ENCODE measurements at regions not wholly inside any gene's neighbourhood (a gene's known extent, or its start where the extent isn't known, plus 50 kb on each side); places are given as distances from the start of the nearest gene placed in this dataset.
"Not testable (repeated sequence)": the region's sequence is repeated elsewhere in the genome, so short reads cannot be mapped to it uniquely, and the experiment has no call there.

DNA sequence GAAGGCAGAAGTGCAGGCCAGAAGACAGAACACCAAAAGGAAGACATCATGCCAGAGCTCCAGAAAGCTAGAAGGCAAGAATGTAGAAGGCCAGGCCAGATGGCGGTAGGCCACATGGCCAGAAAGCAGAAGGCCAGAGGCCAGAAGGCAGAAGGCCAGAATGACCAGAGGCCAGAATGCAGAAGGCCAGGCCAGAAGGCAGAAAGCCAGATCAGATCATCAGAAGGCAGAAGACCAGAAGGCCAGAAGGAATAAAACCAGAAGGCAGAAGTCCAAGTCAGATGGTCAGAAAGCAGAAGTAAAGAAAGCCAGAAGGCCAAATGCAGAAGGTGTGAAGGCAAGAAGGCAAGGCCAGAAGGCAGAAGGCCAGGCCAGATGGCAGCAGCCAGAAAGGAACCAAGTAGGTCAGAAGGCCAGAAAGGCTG, 185.0 kb downstream of the TUBA3C start:
- Mint-ChIP-seq H3K9me3 (peaks cover 29% of the 10 kb centered on the region), H3K36me3 (ENCODE audit: low read depth) (no peaks in the 10 kb centered on the region), H3K27me3 (ENCODE audit: insufficient read depth) (no peaks in the 10 kb centered on the region), H3K4me3 (no peak overlapping the region), H3K27ac (no peak overlapping the region), H3K4me1 (ENCODE audit: low read depth) (no peaks in the 10 kb centered on the region)
- intact Hi-C loops (cut with micrococcal nuclease): no loop called here
- DNase-seq (ENCODE audit: low spot score): no peak

DNA sequence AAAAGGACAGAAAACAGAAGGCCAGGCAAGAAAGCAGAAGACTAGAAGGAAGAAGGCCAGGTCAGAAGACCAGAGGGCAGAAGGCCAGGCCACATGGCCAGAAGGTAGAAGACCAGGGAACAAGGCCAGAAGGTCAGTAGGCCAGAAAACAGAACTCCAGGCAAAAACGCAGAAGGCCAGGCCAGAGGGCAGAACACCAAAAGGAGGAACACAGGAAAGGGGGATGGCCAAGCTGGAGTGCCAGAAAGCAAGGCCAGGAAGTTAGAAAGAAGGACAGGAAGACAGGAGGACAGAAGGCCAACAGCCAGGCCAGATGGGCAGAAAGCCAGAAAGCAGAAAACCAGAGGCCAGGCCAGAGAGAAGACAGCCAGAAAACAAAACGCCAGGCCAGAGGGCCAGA, 185.4 kb downstream of the TUBA3C start:
- no peak overlapping the region for H3K27ac Mint-ChIP-seq
- no peaks in the 10 kb centered on the region for H3K4me1 Mint-ChIP-seq (ENCODE audit: low read depth)
- no peaks in the 10 kb centered on the region for H3K36me3 Mint-ChIP-seq (ENCODE audit: low read depth)
- H3K27me3 Mint-ChIP-seq (ENCODE audit: insufficient read depth): no peaks in the 10 kb centered on the region
- intact Hi-C loops (cut with micrococcal nuclease): no loop called here
- DNase-seq (ENCODE audit: low spot score): no peak
- peaks cover 34% of the 10 kb centered on the region for H3K9me3 Mint-ChIP-seq
- H3K4me3 Mint-ChIP-seq: no peak overlapping the region

DNA sequence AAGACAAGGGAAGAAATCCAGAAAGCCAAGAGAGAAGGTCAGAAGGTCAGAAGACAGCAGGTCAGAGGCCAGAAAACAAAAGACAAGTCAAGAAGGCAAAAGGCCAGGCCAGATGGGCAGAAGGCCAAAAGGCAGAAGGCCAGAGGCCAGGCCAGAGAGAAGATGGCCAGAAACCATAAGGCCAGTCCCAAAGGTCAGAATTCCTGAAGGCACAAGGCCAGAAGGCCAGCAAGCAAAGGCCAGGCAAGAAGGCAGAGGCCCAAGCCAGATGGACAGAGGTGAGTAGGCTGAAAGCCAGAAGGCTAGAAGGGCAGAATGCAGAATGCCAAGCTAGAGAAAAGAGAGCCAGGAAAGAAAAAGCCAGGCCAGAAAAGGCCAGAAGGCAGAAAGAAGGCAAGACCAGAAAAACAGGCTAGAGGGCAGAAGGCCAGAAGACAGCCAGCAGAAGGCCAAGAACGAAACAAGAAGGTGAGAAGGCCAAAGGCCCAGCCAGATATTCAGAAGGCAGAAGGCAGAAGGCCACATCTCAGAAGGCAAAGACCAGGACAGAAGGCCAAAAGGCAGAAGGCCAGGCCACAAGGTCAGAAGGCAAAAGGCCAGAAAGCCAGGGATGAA, 186.3 kb downstream of the TUBA3C start:
- H3K27ac Mint-ChIP-seq: no peak overlapping the region
- intact Hi-C loops (cut with micrococcal nuclease): no loop called here
- no peaks in the 10 kb centered on the region for H3K36me3 Mint-ChIP-seq (ENCODE audit: low read depth)
- H3K4me3 Mint-ChIP-seq: no peak overlapping the region
- H3K27me3 Mint-ChIP-seq (ENCODE audit: insufficient read depth): no peaks in the 10 kb centered on the region
- H3K9me3 Mint-ChIP-seq: peaks cover 34% of the 10 kb centered on the region
- no peaks in the 10 kb centered on the region for H3K4me1 Mint-ChIP-seq (ENCODE audit: low read depth)
- DNase-seq (ENCODE audit: low spot score): no peak

DNA sequence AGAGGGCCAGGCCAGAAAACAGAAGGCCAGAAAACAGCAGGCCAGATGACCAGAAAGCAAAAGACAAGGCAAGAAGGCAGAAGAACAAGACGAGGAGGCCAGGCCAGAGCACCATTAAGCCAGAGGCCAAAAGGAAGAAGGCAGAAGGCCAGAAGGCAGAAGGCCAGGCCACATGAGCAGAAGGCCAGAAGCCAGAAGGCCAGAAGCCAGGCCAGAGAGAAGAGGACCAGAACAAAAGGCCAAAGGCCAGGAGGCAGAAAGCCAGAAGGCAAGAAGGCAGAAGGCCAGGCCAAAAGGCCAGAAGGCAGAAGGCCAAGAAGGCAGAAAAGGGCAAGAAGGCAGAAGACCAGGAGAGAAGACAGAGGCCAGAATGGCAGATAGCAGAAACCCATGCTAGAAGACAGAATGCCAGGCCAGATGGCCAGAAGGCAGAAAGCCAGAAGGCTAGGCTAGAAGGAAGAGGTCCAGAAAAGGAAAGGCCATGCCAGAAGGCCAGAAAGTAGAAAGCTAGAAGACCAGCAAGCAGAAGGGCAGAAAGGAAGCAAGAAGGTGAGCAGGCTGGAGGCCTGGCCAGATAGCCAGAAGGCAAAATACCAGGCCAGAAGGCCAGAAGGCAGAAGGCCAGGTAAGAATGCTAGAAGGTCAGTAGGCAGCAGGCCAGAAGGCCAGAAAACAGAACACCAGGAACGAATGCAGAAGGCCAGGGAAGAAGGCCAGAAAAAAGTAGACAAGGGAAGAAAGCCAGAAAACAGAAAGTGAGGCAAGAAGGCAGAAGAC, 187.6 kb downstream of the TUBA3C start:
- Mint-ChIP-seq H3K27me3 (ENCODE audit: insufficient read depth) (no peaks in the 10 kb centered on the region), H3K4me3 (no peak overlapping the region), H3K36me3 (ENCODE audit: low read depth) (no peaks in the 10 kb centered on the region), H3K9me3 (peaks cover 40% of the 10 kb centered on the region), H3K4me1 (ENCODE audit: low read depth) (no peaks in the 10 kb centered on the region), H3K27ac (no peak overlapping the region)
- intact Hi-C loops (cut with micrococcal nuclease): no loop called here
- DNase-seq (ENCODE audit: low spot score): no peak

DNA sequence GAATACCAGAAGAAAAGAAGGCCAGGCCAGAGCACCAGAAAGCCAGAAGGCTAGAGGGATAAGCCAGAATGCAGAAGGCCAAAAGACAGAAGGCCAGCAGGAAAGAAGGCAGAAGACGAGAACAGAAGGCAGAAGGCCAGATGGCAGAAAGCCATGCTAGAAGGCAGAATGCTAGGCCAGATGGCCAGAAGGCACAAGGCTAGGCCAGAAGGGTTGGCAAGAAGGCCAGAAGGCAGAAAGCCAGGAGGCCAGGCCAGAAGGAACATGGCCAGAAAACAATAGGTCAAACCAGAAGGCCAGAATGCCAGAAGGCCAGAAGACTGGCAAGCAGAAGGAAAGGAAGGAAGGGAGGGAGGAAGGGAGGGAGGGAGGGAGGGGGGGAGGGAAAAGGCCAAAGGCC, 188.8 kb downstream of the TUBA3C start:
- Mint-ChIP-seq H3K9me3 (peaks cover 40% of the 10 kb centered on the region), H3K4me1 (ENCODE audit: low read depth) (no peaks in the 10 kb centered on the region), H3K36me3 (ENCODE audit: low read depth) (no peaks in the 10 kb centered on the region), H3K27ac (no peak overlapping the region), H3K4me3 (no peak overlapping the region), H3K27me3 (ENCODE audit: insufficient read depth) (no peaks in the 10 kb centered on the region)
- intact Hi-C loops (cut with micrococcal nuclease): no loop called here
- no peak for DNase-seq (ENCODE audit: low spot score)

DNA sequence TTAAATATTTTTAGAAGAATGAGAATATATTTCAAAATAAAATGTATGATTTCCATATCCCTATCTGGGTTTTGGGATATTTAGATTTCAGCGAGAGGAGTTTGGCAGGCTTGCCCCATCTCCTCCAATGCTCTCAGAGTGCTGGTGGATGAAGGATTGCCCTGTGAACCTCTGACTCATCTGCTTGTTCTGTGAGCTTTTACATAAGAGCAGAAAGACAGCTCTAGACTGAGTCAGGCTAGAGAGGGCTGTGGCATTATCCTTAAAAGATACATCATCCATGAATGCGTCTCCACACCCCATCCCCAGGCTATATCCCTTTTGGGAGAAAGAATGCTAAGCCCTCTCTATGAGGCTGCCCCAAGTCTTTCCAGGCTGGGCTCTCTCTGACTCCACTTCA, 190.6 kb downstream of the TUBA3C start:
- H3K27ac Mint-ChIP-seq: no peak overlapping the region
- DNase-seq (ENCODE audit: low spot score): no peak
- peaks cover 43% of the 10 kb centered on the region for H3K9me3 Mint-ChIP-seq
- intact Hi-C loops (cut with micrococcal nuclease): no loop called here
- no peak overlapping the region for H3K4me3 Mint-ChIP-seq
- H3K27me3 Mint-ChIP-seq (ENCODE audit: insufficient read depth): no peaks in the 10 kb centered on the region
- H3K4me1 Mint-ChIP-seq (ENCODE audit: low read depth): no peaks in the 10 kb centered on the region
- H3K36me3 Mint-ChIP-seq (ENCODE audit: low read depth): no peaks in the 10 kb centered on the region

DNA sequence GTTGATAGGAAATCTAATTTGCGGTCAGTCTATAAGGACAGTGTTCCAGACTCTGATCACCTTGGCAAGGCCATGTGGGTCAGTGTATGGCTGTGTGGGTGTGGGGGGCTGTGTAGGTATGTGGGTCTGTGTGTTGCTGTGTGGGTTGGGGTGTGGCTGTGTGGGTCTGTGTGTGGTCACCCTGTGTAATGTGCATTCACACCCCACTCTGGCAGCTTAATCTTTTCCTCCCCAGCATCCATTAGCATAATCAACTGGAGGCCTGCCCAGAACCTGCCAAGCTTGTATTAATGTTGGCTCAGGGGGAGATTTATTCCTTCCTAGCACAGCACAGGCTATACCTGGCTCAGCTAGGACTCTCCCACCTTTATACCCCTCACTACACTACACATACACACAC, 203.2 kb downstream of the TUBA3C start:
- H3K36me3 Mint-ChIP-seq (ENCODE audit: low read depth): no peaks in the 10 kb centered on the region
- H3K4me1 Mint-ChIP-seq (ENCODE audit: low read depth): no peaks in the 10 kb centered on the region
- H3K4me3 Mint-ChIP-seq: no peak overlapping the region
- H3K27ac Mint-ChIP-seq: no peak overlapping the region
- H3K9me3 Mint-ChIP-seq: peaks cover 16% of the 10 kb centered on the region
- intact Hi-C loops (cut with micrococcal nuclease): no loop called here
- no peaks in the 10 kb centered on the region for H3K27me3 Mint-ChIP-seq (ENCODE audit: insufficient read depth)
- DNase-seq (ENCODE audit: low spot score): no peak

DNA sequence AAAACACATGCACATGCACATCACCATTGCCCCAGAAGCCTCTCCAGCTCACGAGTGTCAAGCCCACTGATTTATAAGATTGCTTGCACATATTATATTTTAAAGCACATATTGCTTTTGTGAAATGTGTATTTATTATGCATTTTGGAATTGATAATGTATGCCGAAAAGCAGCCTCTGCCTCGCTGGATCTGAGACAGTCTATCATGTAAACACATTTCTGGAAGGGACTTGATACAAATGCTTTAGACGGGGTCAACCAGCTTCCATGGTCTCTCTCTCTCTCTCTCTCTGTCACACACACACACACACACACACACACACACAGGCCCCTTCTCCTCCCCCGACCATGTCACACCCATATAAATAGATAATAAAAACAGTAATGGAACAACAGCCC, 203.8 kb downstream of the TUBA3C start:
- no peaks in the 10 kb centered on the region for H3K4me1 Mint-ChIP-seq (ENCODE audit: low read depth)
- no peak for DNase-seq (ENCODE audit: low spot score)
- no peak overlapping the region for H3K27ac Mint-ChIP-seq
- H3K36me3 Mint-ChIP-seq (ENCODE audit: low read depth): no peaks in the 10 kb centered on the region
- intact Hi-C loops (cut with micrococcal nuclease): no loop called here
- H3K27me3 Mint-ChIP-seq (ENCODE audit: insufficient read depth): no peaks in the 10 kb centered on the region
- peaks cover 17% of the 10 kb centered on the region for H3K9me3 Mint-ChIP-seq
- H3K4me3 Mint-ChIP-seq: no peak overlapping the region

DNA sequence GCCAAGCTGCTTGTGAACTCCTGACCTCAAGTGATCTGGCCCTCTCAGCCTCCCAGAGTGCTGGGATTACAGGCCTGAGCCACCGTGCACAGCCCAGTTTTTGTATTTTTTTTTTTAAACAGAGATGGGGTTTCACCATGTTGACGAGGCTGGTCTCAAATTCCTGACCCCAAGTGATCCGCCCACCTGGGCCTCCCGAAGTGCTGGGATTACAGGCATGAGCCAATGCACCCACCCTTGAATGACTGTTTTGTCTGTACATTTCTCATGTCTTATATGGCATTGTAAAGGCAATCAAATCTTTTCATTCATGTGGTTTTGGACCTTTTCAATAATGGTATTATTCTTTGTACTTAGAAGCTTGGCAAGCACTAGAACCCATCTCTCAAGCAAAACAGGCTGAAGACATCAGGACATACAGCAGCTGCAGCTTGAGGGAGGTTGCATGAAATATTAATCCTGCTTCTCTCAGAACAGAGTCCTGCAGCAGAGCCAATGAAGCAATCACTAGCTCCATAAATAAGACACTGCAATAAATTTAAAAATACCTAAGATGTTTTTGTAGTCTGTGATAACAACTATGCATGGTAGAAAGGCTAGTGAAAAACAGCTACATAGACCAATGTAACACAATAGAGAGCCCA, 209.9 kb downstream of the TUBA3C start:
- intact Hi-C loops (cut with micrococcal nuclease): no loop called here
- H3K27me3 Mint-ChIP-seq (ENCODE audit: insufficient read depth): no peaks in the 10 kb centered on the region

DNA sequence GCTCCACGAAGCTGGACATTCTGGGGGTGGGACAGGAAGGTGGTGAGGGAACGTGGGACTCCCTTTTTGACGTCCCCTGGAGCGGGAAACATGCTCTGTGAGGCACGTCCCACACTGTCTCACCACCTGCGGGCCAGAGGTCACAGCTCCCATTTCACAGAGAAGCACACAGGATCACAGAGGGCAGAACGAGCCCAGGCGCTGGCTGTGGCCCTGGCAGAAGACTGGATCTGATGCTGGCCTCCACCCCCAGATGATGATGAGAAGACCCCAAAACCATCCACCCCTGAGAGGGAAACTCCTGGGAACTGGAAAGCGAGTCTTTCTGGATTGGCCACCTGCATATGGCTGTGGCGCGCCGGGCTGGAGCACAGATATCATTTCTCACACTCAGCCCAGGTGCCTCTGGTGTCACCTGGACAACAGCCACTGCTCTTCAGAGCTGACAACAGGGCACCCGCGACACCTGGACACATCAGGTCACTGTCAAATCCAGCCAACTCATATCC, 216.2 kb downstream of the TUBA3C start:
- peaks cover 3% of the 10 kb centered on the region for H3K9me3 Mint-ChIP-seq
- DNase-seq (ENCODE audit: low spot score): no peak
- intact Hi-C loops (cut with micrococcal nuclease): no loop called here
- no peak overlapping the region for H3K4me3 Mint-ChIP-seq
- no peaks in the 10 kb centered on the region for H3K36me3 Mint-ChIP-seq (ENCODE audit: low read depth)
- no peaks in the 10 kb centered on the region for H3K27me3 Mint-ChIP-seq (ENCODE audit: insufficient read depth)
- no peak overlapping the region for H3K27ac Mint-ChIP-seq
- no peaks in the 10 kb centered on the region for H3K4me1 Mint-ChIP-seq (ENCODE audit: low read depth)

More for the DNA sequence above, 209.9 kb downstream of the TUBA3C start:
- Mint-ChIP-seq H3K9me3 (peaks cover 9% of the 10 kb centered on the region), H3K4me3 (no peak overlapping the region), H3K27ac (no peak overlapping the region), H3K36me3 (ENCODE audit: low read depth) (no peaks in the 10 kb centered on the region), H3K4me1 (ENCODE audit: low read depth) (no peaks in the 10 kb centered on the region)
- DNase-seq (ENCODE audit: low spot score): no peak

DNA sequence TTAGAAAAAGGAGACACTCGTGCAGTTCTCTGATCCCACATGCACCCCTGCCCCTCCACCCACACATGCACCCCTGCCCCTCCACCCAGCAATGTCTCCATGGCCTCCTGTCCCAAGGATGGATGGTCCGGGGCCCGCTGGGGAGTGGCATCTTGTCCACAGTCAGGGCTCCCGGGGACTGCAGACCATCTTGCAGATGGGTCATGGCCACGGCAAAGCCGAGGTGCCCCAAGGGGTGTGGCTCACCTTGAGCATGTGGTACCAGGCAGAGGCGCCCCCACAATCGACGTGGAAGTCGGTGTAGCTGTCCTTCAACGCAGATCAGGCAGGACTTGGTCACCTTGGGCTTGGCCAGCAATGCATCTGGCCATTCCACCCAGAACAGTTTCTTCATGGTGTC, 216.7 kb downstream of the TUBA3C start:
- H3K27ac Mint-ChIP-seq: no peak overlapping the region
- H3K36me3 Mint-ChIP-seq (ENCODE audit: low read depth): no peaks in the 10 kb centered on the region
- H3K4me3 Mint-ChIP-seq: no peak overlapping the region
- no peaks in the 10 kb centered on the region for H3K27me3 Mint-ChIP-seq (ENCODE audit: insufficient read depth)
- DNase-seq (ENCODE audit: low spot score): no peak
- peaks cover 3% of the 10 kb centered on the region for H3K9me3 Mint-ChIP-seq
- intact Hi-C loops (cut with micrococcal nuclease): no loop called here
- no peaks in the 10 kb centered on the region for H3K4me1 Mint-ChIP-seq (ENCODE audit: low read depth)

DNA sequence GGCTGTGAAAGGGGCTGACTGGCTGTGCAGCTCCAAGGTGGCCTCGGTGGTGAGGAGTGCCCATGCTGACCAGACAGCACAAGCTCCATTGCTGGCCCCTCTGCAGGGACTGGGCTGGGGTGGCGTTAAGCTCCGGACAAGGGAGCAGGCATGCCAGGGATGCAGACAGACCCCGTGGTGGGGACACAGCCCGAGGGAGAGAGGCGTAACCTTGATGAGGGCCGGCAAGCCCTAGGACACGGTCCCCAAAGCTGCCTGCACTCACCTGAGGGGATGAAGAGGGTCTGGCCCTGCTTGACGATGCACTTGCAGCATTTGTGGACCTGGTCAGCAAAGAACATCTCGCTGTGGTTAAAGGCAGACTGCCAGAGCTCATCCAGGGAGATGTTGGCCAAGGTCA, 217.9 kb downstream of the TUBA3C start:
- H3K27me3 Mint-ChIP-seq (ENCODE audit: insufficient read depth); H3K27ac Mint-ChIP-seq; intact Hi-C loops (cut with micrococcal nuclease); DNase-seq (ENCODE audit: low spot score); H3K36me3 Mint-ChIP-seq (ENCODE audit: low read depth); H3K4me1 Mint-ChIP-seq (ENCODE audit: low read depth); H3K4me3 Mint-ChIP-seq; H3K9me3 Mint-ChIP-seq: not testable (repeated sequence)

DNA sequence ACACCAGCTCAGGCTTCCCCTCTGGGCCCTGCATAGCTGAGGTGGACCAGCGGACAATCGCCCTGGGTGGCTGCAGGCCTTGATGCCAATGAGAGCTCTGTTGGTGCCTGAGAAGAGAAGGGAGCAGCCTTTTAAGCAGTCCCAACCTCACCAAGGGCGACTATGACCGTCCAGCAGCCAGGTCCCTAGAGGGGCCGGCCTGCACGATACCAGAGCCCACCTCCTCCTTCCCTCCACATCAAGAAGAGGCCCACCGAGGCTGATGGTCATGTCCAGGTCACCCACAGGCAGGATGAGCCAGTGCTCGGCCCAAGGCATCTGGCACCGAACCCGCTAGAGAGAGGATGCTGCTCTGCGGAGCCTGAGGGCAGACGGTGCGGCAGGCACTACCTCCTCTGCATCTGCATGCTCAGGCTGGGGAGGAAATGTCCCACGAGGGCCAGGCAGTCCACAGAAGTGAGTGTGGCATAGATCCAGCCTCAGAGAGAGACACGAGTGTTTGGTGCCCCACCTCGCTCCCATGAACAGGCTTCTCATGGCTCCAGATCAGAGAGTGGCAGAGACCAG, 219.4 kb downstream of the TUBA3C start:
- Mint-ChIP-seq H3K4me1 (ENCODE audit: low read depth) (no peaks in the 10 kb centered on the region), H3K9me3 (peaks cover 7% of the 10 kb centered on the region), H3K36me3 (ENCODE audit: low read depth) (no peaks in the 10 kb centered on the region), H3K27ac (no peak overlapping the region), H3K27me3 (ENCODE audit: insufficient read depth) (no peaks in the 10 kb centered on the region), H3K4me3 (no peak overlapping the region)
- intact Hi-C loops (cut with micrococcal nuclease): no loop called here
- DNase-seq (ENCODE audit: low spot score): no peak

Data from activated T-helper 1 cell treated with anti-CD3 and anti-CD28 coated beads, Interleukin-12 subunit alpha, Interleukin-12 subunit beta, Interleukin-2, Interleukin-4 antibody, amounts not matched to agents 30 ng/mL and 10 ng/mL and 1 ng/mL, durations not matched to agents 14 hours and 24 hours and 36 hours (primary cell).